AG10803 (cell line): ENCODE measurements at regions not wholly inside any gene's neighbourhood (a gene's known extent, or its start where the extent isn't known, plus 50 kb on each side); places are given as distances from the start of the nearest gene placed in this dataset.

Experiments used
- DNase-seq: peaks from one replicate; pipeline ENCODE4 v3.0.0; 2010; ENCODE audit warnings: low read depth
- H3K4me3 ChIP-seq: 2 replicates; pipeline ENCODE4 v1.5.1; 2011; ENCODE audit warnings: mild to moderate bottlenecking, low read length, control low read depth
- CTCF ChIP-seq: conservative IDR thresholded peaks from 2 replicates; pipeline ENCODE4 v1.5.1; 2011; ENCODE audit warnings: mild to moderate bottlenecking, low read length, control low read depth, inconsistent platforms

GRCh38 chr1:37292789-37293188 is 181.6 kb upstream of the ZC3H12A start:
- TF ChIP-seq CTCF, result no peak
- no peak overlapping the region for H3K4me3 ChIP-seq
- DNase-seq, result no peak

GRCh38 chr1:37294096-37294495 is 180.3 kb upstream of the ZC3H12A start:
- DNase-seq, result no peak
- no peak overlapping the region for H3K4me3 ChIP-seq
- TF ChIP-seq CTCF, result no peak

GRCh38 chr1:37294529-37294928 is 179.9 kb upstream of the ZC3H12A start:
- no peak for TF ChIP-seq CTCF
- DNase-seq, result no peak
- no peak overlapping the region for H3K4me3 ChIP-seq

- DNase-seq, result no peak
- no peak overlapping the region for H3K4me3 ChIP-seq
- TF ChIP-seq CTCF, result no peak
Observed at GRCh38 chr1:37298769-37299168, 175.6 kb upstream of the ZC3H12A start.

- TF ChIP-seq CTCF, result no peak
- no peak for DNase-seq
- H3K4me3 ChIP-seq, result no peak overlapping the region
Observed at GRCh38 chr1:37299216-37299615, 175.2 kb upstream of the ZC3H12A start.

GRCh38 chr1:37303884-37304574 is 170.4 kb upstream of the ZC3H12A start:
- no peak for TF ChIP-seq CTCF
- no peak for DNase-seq
- H3K4me3 ChIP-seq, result no peak overlapping the region

- H3K4me3 ChIP-seq, result no peak overlapping the region
- TF ChIP-seq CTCF, result no peak
- DNase-seq, result no peak
Observed at GRCh38 chr1:37305108-37305507, 169.3 kb upstream of the ZC3H12A start.
